ENCODE measurements at regions not wholly inside any gene's neighbourhood (a gene's known extent, or its start where the extent isn't known, plus 50 kb on each side); places are given as distances from the start of the nearest gene placed in this dataset.

DNA sequence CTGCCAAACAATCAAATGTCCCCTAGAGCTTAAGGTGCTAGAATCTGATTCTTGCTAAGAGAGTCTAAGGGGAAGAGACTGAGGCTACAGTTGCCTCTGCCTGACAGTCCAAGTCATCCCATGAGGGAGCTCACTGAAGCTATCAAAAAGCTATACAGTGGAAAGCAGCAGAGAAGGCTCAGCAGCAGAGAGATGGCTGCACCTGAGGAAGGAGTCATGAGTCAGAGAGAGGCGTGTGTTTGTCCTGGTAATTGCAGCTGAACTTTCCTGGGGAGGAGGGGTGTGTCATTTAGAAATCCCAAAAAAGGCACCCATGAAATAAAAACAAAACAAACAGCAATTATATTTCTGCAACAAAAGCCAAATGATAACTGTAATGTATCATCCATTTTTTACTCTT, 305.2 kb upstream of the UBE2E3 start:
- no peak for DNase-seq
- H3K27me3 ChIP-seq = no peaks in the 10 kb centered on the region
- H3K4me1 ChIP-seq = peaks cover 0 to 8% (median 2%) of the 10 kb centered on the region in 4 donors
- H3K9me3 ChIP-seq = no peaks in the 10 kb centered on the region
- intact Hi-C loops (cut with DNase I; ENCODE audit: low total_unique reads) = no loop called here
- H3K36me3 ChIP-seq = no peaks in the 10 kb centered on the region
- WGBS, 5 donors = 15 to 76% (median 33%) methylated on average over 1 of the region's 1 CpG
- no peak overlapping the region for H3K27ac ChIP-seq
- no peak for TF ChIP-seq POLR2AphosphoS5 (IDR thresholded peaks at IDR 0.05)
- no peak overlapping the region for H3K4me3 ChIP-seq

DNA sequence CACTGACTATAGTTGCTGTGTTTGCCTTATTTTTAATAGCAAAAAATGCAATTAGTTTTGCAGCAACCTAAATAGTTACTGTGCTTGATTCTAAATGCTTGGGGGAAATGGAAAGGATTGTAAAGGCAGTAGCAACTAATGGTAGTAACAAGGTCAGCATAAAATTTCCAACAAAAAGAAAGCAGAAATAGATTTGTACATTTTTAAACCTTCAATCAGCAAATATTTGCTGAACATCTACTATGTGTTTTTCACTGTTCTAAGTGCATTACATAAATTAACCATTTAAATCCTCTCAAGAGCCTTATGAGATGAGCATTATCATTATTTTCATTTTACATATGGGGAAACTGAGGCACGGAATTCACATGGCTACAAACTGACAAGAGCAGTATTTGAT, 308.0 kb upstream of the UBE2E3 start:
- no peaks in the 10 kb centered on the region for H3K27me3 ChIP-seq
- intact Hi-C loops (cut with DNase I; ENCODE audit: low total_unique reads) = no loop called here
- no peak for DNase-seq
- 57 to 76% (median 67%) methylated on average over 1 of the region's 1 CpG for whole genome bisulfite sequencing, 5 donors
- no peaks in the 10 kb centered on the region for H3K36me3 ChIP-seq
- peaks cover 0 to 6% (median 2%) of the 10 kb centered on the region in 4 donors for H3K4me1 ChIP-seq
- no peak overlapping the region for H3K27ac ChIP-seq
- no peak for TF ChIP-seq EP300 (IDR thresholded peaks at IDR 0.05)
- TF ChIP-seq POLR2AphosphoS5 (IDR thresholded peaks at IDR 0.05) = no peak
- TF ChIP-seq POLR2A (IDR thresholded peaks at IDR 0.05) = no peak
- TF ChIP-seq, protein P1, sequence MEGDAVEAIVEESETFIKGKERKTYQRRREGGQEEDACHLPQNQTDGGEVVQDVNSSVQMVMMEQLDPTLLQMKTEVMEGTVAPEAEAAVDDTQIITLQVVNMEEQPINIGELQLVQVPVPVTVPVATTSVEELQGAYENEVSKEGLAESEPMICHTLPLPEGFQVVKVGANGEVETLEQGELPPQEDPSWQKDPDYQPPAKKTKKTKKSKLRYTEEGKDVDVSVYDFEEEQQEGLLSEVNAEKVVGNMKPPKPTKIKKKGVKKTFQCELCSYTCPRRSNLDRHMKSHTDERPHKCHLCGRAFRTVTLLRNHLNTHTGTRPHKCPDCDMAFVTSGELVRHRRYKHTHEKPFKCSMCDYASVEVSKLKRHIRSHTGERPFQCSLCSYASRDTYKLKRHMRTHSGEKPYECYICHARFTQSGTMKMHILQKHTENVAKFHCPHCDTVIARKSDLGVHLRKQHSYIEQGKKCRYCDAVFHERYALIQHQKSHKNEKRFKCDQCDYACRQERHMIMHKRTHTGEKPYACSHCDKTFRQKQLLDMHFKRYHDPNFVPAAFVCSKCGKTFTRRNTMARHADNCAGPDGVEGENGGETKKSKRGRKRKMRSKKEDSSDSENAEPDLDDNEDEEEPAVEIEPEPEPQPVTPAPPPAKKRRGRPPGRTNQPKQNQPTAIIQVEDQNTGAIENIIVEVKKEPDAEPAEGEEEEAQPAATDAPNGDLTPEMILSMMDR (IDR thresholded peaks at IDR 0.05) = no peak
- H3K4me3 ChIP-seq = no peak overlapping the region
- H3K9me3 ChIP-seq = no peaks in the 10 kb centered on the region

GRCh38 chr2:180670302-180671003, 310.0 kb upstream of the UBE2E3 start:
- no peak for DNase-seq
- Histone ChIP-seq H3K4me1 (no peaks in the 10 kb centered on the region), H3K36me3 (no peaks in the 10 kb centered on the region), H3K9me3 (no peaks in the 10 kb centered on the region), H3K27ac (no peak overlapping the region), H3K4me3 (no peak overlapping the region), H3K27me3 (no peaks in the 10 kb centered on the region)
- 84 to 90% (median 86%) methylated on average over 4 of the region's 4 CpGs for WGBS, 5 donors
- TF ChIP-seq POLR2A (IDR thresholded peaks at IDR 0.05) = no peak
- TF ChIP-seq, protein P1 (IDR thresholded peaks at IDR 0.05) = no peak
- TF ChIP-seq EP300 (IDR thresholded peaks at IDR 0.05) = no peak
- no peak for TF ChIP-seq POLR2AphosphoS5 (IDR thresholded peaks at IDR 0.05)
- intact Hi-C loops (cut with DNase I; ENCODE audit: low total_unique reads) = no loop called here

GRCh38 chr2:180669016-180669415, 311.4 kb upstream of the UBE2E3 start:
- WGBS, 5 donors = 49 to 69% (median 64%) methylated on average over 2 of the region's 2 CpGs
- intact Hi-C loops (cut with DNase I; ENCODE audit: low total_unique reads) = no loop called here
- TF ChIP-seq, protein P1 (IDR thresholded peaks at IDR 0.05) = no peak
- no peak for TF ChIP-seq POLR2A (IDR thresholded peaks at IDR 0.05)
- TF ChIP-seq POLR2AphosphoS5 (IDR thresholded peaks at IDR 0.05) = no peak
- no peak for TF ChIP-seq EP300 (IDR thresholded peaks at IDR 0.05)
- Histone ChIP-seq H3K27me3 (no peaks in the 10 kb centered on the region), H3K36me3 (no peaks in the 10 kb centered on the region), H3K27ac (no peak overlapping the region), H3K4me3 (no peak overlapping the region), H3K4me1 (no peaks in the 10 kb centered on the region), H3K9me3 (no peaks in the 10 kb centered on the region)
- DNase-seq = no peak

DNA sequence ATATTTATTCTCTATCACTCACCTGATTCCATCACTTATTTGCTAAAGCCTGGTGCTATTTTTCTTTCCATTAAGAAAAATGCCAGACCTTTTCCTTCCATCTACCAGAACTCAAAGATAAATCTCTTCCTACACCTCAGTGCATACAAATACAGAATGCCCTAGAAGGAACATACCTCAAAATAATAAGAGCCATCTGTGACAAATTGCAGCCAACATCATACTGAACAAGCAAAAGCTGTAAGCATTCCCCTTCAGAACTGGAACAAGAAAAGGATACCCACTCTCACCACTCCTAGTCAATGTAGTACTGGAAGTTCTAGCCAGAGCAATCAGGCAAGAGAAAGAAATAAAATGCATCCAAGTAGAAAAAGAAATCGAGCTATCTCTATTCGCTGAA, 315.9 kb upstream of the UBE2E3 start:
- no peaks in the 10 kb centered on the region for H3K9me3 ChIP-seq
- no peak overlapping the region for H3K27ac ChIP-seq
- intact Hi-C loops (cut with DNase I; ENCODE audit: low total_unique reads) = no loop called here
- peaks cover 0 to 14% (median 3%) of the 10 kb centered on the region in 4 donors for H3K4me1 ChIP-seq
- H3K4me3 ChIP-seq = no peak overlapping the region
- H3K36me3 ChIP-seq = no peaks in the 10 kb centered on the region
- TF ChIP-seq POLR2AphosphoS5 (IDR thresholded peaks at IDR 0.05) (no peak), EP300 (IDR thresholded peaks at IDR 0.05) (no peak), POLR2A (IDR thresholded peaks at IDR 0.05) (no peak)
- TF ChIP-seq, protein P1 (IDR thresholded peaks at IDR 0.05) = no peak
- 85 to 96% (median 95%) methylated on average over 2 of the region's 2 CpGs for WGBS, 5 donors
- DNase-seq = no peak
- H3K27me3 ChIP-seq = no peaks in the 10 kb centered on the region
